CD4-positive, alpha-beta T cell (primary cell): ENCODE measurements at regions not wholly inside any gene's neighbourhood (a gene's known extent, or its start where the extent isn't known, plus 50 kb on each side); places are given as distances from the start of the nearest gene placed in this dataset.

ENCODE experiments used
- ATAC-seq: fragments of 200-7000 bp; cut with Tn5 transposase; one replicate; pipeline ENCODE4 v1.10.0; 2022; ENCODE audit warnings: mild to moderate bottlenecking; ENCODE audit not compliant: poor library complexity
- CTCF ChIA-PET: fragments of 350-600 bp; sonication (Branson Sonifier 250); formaldehyde crosslinking; loops from one replicate; lab custom pipeline; 2021; ENCODE audit warnings: antibody characterized with exemption, inconsistent platforms; lab: Charles Lee
- POLR2A ChIA-PET: fragments of 350-600 bp; sonication (Branson Sonifier 250); formaldehyde crosslinking; loops from one replicate; lab custom pipeline; 2021; ENCODE audit warnings: antibody characterized with exemption, inconsistent platforms; lab: Charles Lee
- DNase-seq, 14 experiments: peaks; one replicate each; pipeline ENCODE4 v3.0.0-alpha.2; 2013 to 2020; ENCODE audit warnings: mixed read lengths in 2 of 14
- H3K27ac ChIP-seq, 2 donors: one replicate each; pipeline versions ENCODE4 v1.5.1 to v1.7.0; 2013; ENCODE audit warnings: low read length in 2 of 2, low read depth in 1 of 2, mild to moderate bottlenecking in 1 of 2
- H3K27me3 ChIP-seq, 2 experiments: 1 replicate in 1 of 2; 2 replicates in 1 of 2; pipeline versions ENCODE4 v1.6.1 to v1.7.0; 2013; ENCODE audit warnings: low read length in 2 of 2, control low read depth in 1 of 2, mild to moderate bottlenecking in 1 of 2, moderate library complexity in 1 of 2; ENCODE audit not compliant: insufficient read depth in 2 of 2, control insufficient read depth in 1 of 2
- H3K36me3 ChIP-seq: one replicate; pipeline ENCODE4 v1.6.1; 2013; ENCODE audit warnings: low read length, control low read depth; ENCODE audit not compliant: insufficient read depth
- H3K4me1 ChIP-seq: one replicate; pipeline ENCODE4 v1.6.1; 2013; ENCODE audit warnings: low read length, control low read depth; ENCODE audit not compliant: insufficient read depth
- H3K4me3 ChIP-seq: one replicate; pipeline ENCODE4 v1.5.1; 2013; ENCODE audit warnings: mild to moderate bottlenecking, low read length, moderate library complexity
- H3K9me3 ChIP-seq, 2 experiments: 1 replicate in 1 of 2; 2 replicates in 1 of 2; pipeline versions ENCODE4 v1.6.1 to v1.7.0; 2013; ENCODE audit warnings: low read length in 2 of 2, mild to moderate bottlenecking in 2 of 2, control low read depth in 1 of 2, moderate library complexity in 1 of 2; ENCODE audit not compliant: control insufficient read depth in 1 of 2, insufficient read depth in 1 of 2
- H3K27ac Mint-ChIP-seq: one replicate; pipeline ENCODE4 v1.8.0; 2020; ENCODE audit warnings: mixed read lengths
- H3K27me3 Mint-ChIP-seq: one replicate; pipeline ENCODE4 v1.8.0; 2021; ENCODE audit warnings: mixed read lengths
- H3K36me3 Mint-ChIP-seq: one replicate; pipeline ENCODE4 v1.8.0; 2021; ENCODE audit warnings: low read depth, mixed read lengths
- H3K4me1 Mint-ChIP-seq: one replicate; pipeline ENCODE4 v1.8.0; 2021; ENCODE audit warnings: low read depth, mixed read lengths
- H3K4me3 Mint-ChIP-seq: one replicate; pipeline ENCODE4 v1.8.0; 2020; ENCODE audit warnings: mild to moderate bottlenecking, mixed read lengths
- H3K9me3 Mint-ChIP-seq: one replicate; pipeline ENCODE4 v1.8.0; 2020; ENCODE audit warnings: mixed read lengths
- intact Hi-C, 2 experiments: fragments of 100-400 bp; cut with DNase I in 1 of 2; cut with micrococcal nuclease in 1 of 2; formaldehyde crosslinking; loops; one replicate each; pipeline versions ENCODE4 v1.15.1 to v1.9.0; 2023 to 2025; cut with DNase I, micrococcal nuclease
- TF ChIP-seq, protein P1 (sequence below): fragments of 200-600 bp; IDR thresholded peaks from one replicate; pipeline ENCODE4 v1.8.0; 2022; ENCODE audit warnings: antibody characterized with exemption, mild to moderate bottlenecking

DNA sequence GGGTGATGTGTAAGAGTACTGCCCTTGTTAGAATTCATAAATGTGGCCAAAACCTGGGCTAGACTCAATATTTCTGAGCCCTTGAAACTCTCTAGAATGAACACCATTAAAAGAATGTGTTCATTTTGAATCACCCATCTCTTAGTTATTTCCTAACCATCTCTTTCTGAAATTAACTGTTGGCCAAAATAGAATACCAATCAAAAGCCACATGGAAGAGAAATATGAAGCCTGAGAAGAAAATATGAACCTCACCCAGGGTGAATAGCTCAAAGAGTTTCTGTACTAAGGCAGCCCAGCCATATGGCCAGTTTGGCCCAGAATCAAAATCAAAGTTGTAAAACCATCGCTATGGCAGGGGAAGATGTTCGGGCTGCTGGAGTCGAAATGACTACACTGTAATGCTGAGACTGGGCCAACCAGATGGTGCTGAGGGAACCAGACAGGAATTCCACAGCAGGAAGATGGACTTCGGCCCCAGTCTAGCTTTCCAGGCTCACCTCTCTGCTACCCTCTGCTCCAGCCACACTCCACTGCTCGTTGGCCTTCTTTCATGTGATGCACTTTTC lies 154.3 kb upstream of the ZFHX3 start:
- TF ChIP-seq, protein P1, sequence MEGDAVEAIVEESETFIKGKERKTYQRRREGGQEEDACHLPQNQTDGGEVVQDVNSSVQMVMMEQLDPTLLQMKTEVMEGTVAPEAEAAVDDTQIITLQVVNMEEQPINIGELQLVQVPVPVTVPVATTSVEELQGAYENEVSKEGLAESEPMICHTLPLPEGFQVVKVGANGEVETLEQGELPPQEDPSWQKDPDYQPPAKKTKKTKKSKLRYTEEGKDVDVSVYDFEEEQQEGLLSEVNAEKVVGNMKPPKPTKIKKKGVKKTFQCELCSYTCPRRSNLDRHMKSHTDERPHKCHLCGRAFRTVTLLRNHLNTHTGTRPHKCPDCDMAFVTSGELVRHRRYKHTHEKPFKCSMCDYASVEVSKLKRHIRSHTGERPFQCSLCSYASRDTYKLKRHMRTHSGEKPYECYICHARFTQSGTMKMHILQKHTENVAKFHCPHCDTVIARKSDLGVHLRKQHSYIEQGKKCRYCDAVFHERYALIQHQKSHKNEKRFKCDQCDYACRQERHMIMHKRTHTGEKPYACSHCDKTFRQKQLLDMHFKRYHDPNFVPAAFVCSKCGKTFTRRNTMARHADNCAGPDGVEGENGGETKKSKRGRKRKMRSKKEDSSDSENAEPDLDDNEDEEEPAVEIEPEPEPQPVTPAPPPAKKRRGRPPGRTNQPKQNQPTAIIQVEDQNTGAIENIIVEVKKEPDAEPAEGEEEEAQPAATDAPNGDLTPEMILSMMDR, result no peak
- Mint-ChIP-seq H3K27me3 (no peaks in the 10 kb centered on the region), H3K4me1 (no peaks in the 10 kb centered on the region), H3K27ac (no peak overlapping the region), H3K36me3 (no peaks in the 10 kb centered on the region), H3K9me3 (no peaks in the 10 kb centered on the region), H3K4me3 (no peak overlapping the region)
- DNase-seq, result no peak
- no peaks in the 10 kb centered on the region for H3K9me3 ChIP-seq
- no peaks in the 10 kb centered on the region for H3K4me1 ChIP-seq
- no peaks in the 10 kb centered on the region for H3K36me3 ChIP-seq
- ATAC-seq, result no peak
- no peaks in the 10 kb centered on the region for H3K27me3 ChIP-seq
- no peak overlapping the region for H3K27ac ChIP-seq
- POLR2A ChIA-PET, result no interaction called here
- CTCF ChIA-PET, result no interaction called here
- intact Hi-C loops, result no loop called here
- H3K4me3 ChIP-seq, result no peak overlapping the region

DNA sequence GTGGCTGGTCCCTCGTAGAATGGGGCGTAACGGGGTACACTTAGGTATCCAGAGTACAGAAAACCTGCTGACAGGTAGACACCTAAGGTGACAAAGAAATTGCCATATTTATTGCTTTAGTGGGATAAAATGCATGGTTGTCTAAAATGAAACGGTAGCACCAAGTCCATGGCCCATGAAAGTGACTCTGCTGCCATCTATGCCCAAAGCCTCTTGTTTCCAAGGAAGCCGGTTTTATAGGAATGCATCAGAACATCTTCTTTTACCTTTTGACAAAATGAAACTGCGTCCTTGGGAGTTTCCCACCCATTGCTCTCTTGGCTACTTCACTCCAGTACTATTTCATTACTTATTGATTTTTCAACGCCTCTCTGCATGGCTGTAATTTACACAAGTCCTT lies 151.3 kb upstream of the ZFHX3 start:
- Histone ChIP-seq H3K9me3 (no peaks in the 10 kb centered on the region), H3K27ac (no peak overlapping the region), H3K4me3 (no peak overlapping the region), H3K27me3 (no peaks in the 10 kb centered on the region), H3K4me1 (no peaks in the 10 kb centered on the region), H3K36me3 (no peaks in the 10 kb centered on the region)
- ATAC-seq, result no peak
- Mint-ChIP-seq H3K4me3 (no peak overlapping the region), H3K27ac (no peak overlapping the region), H3K27me3 (no peaks in the 10 kb centered on the region), H3K4me1 (no peaks in the 10 kb centered on the region), H3K9me3 (no peaks in the 10 kb centered on the region), H3K36me3 (no peaks in the 10 kb centered on the region)
- DNase-seq, result no peak
- intact Hi-C loops, result loop anchor here in 1 of 2 experiments (5.0 to 10.0 kb wide), 2 partner anchors 367 to 694 kb away; no protein-coding TSS in a partner anchor
- TF ChIP-seq, protein P1, result no peak
- POLR2A ChIA-PET, result no interaction called here
- CTCF ChIA-PET, result no interaction called here

DNA sequence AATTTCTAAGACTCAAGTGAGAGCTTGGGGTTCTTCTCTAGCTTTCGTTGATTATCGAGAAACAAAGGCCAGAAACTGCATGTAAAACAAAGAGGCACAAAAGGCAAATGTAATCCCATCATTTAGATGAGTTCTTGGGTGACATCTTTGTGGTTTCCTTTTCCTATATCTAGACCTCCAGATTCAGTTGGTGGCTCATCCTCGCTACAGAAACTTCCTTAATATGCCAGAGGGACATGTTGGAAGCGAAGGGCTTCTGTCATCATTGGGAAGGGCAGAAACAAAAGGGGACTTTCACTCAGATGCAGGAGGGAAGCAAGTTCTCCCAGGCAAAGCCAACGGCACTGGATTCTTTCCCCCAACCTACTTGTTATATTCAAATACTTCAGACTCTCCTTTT lies 150.6 kb upstream of the ZFHX3 start:
- Histone ChIP-seq H3K4me1 (no peaks in the 10 kb centered on the region), H3K9me3 (no peaks in the 10 kb centered on the region), H3K36me3 (no peaks in the 10 kb centered on the region), H3K27me3 (no peaks in the 10 kb centered on the region), H3K4me3 (no peak overlapping the region), H3K27ac (no peak overlapping the region)
- ChIA-PET CTCF (no interaction called here), POLR2A (no interaction called here)
- no peak overlapping the region for H3K4me3 Mint-ChIP-seq
- intact Hi-C loops, result loop anchor here in 1 of 2 experiments (5.0 to 10.0 kb wide), 2 partner anchors 366 to 694 kb away; no protein-coding TSS in a partner anchor
- H3K27ac Mint-ChIP-seq, result no peak overlapping the region
- no peaks in the 10 kb centered on the region for H3K36me3 Mint-ChIP-seq
- H3K4me1 Mint-ChIP-seq, result no peaks in the 10 kb centered on the region
- no peak for DNase-seq
- H3K9me3 Mint-ChIP-seq, result no peaks in the 10 kb centered on the region
- TF ChIP-seq, protein P1, result no peak
- no peak for ATAC-seq
- no peaks in the 10 kb centered on the region for H3K27me3 Mint-ChIP-seq
